ENCODE measurements at regions not wholly inside any gene's neighbourhood (a gene's known extent, or its start where the extent isn't known, plus 50 kb on each side); places are given as distances from the start of the nearest gene placed in this dataset.

GRCh38 chr13:104105418-104106355, 1039.5 kb upstream of the SLC10A2 start:
- no peak overlapping the region for H3K4me3 ChIP-seq (ENCODE audit: low read depth, low read length)
- no peaks in the 10 kb centered on the region for H3K27me3 ChIP-seq (ENCODE audit: control insufficient read depth, insufficient read depth, low read length)
- DNase-seq (ENCODE audit: low read depth) (no peak), FAIRE-seq (no peak)
- TF ChIP-seq CTCF (IDR thresholded peaks at IDR 0.05; ENCODE audit: insufficient read depth, low read length, severe bottlenecking): no peak
- no peaks in the 10 kb centered on the region for H3K36me3 ChIP-seq (ENCODE audit: control insufficient read depth, insufficient read depth, low read length)

- H3K36me3 ChIP-seq (ENCODE audit: control insufficient read depth, insufficient read depth, low read length): no peaks in the 10 kb centered on the region
- no peak for FAIRE-seq
- no peak for TF ChIP-seq CTCF (IDR thresholded peaks at IDR 0.05; ENCODE audit: insufficient read depth, low read length, severe bottlenecking)
Measured at GRCh38 chr13:104099750-104100149, 1033.5 kb upstream of the SLC10A2 start.

GRCh38 chr13:104098421-104098820, 1032.2 kb upstream of the SLC10A2 start:
- Histone ChIP-seq H3K27me3 (ENCODE audit: control insufficient read depth, insufficient read depth, low read length) (no peaks in the 10 kb centered on the region), H3K4me3 (ENCODE audit: low read depth, low read length) (no peak overlapping the region), H3K36me3 (ENCODE audit: control insufficient read depth, insufficient read depth, low read length) (no peaks in the 10 kb centered on the region)
- TF ChIP-seq CTCF (IDR thresholded peaks at IDR 0.05; ENCODE audit: insufficient read depth, low read length, severe bottlenecking): no peak
- FAIRE-seq: no peak
- DNase-seq (ENCODE audit: low read depth): peak; percentile 28

More at GRCh38 chr13:104099750-104100149, 1033.5 kb upstream of the SLC10A2 start:
- no peak for DNase-seq (ENCODE audit: low read depth)
- H3K4me3 ChIP-seq (ENCODE audit: low read depth, low read length): no peak overlapping the region
- H3K27me3 ChIP-seq (ENCODE audit: control insufficient read depth, insufficient read depth, low read length): no peaks in the 10 kb centered on the region

GRCh38 chr13:104086759-104087158, 1020.5 kb upstream of the SLC10A2 start:
- DNase-seq (ENCODE audit: low read depth) (no peak), FAIRE-seq (no peak)
- no peak overlapping the region for H3K4me3 ChIP-seq (ENCODE audit: low read depth, low read length)
- TF ChIP-seq CTCF (IDR thresholded peaks at IDR 0.05; ENCODE audit: insufficient read depth, low read length, severe bottlenecking): no peak
- no peaks in the 10 kb centered on the region for H3K36me3 ChIP-seq (ENCODE audit: control insufficient read depth, insufficient read depth, low read length)
- no peaks in the 10 kb centered on the region for H3K27me3 ChIP-seq (ENCODE audit: control insufficient read depth, insufficient read depth, low read length)

GRCh38 chr13:104086210-104086609, 1020.0 kb upstream of the SLC10A2 start:
- FAIRE-seq (no peak), DNase-seq (ENCODE audit: low read depth) (no peak)
- TF ChIP-seq CTCF (IDR thresholded peaks at IDR 0.05; ENCODE audit: insufficient read depth, low read length, severe bottlenecking): no peak
- Histone ChIP-seq H3K27me3 (ENCODE audit: control insufficient read depth, insufficient read depth, low read length) (no peaks in the 10 kb centered on the region), H3K4me3 (ENCODE audit: low read depth, low read length) (no peak overlapping the region), H3K36me3 (ENCODE audit: control insufficient read depth, insufficient read depth, low read length) (no peaks in the 10 kb centered on the region)
